Thoracic aorta (tissue), 2 donors: ENCODE measurements at regions not wholly inside any gene's neighbourhood (a gene's known extent, or its start where the extent isn't known, plus 50 kb on each side); places are given as distances from the start of the nearest gene placed in this dataset.

Experiments used
- ATAC-seq: fragments of 150-250 bp; one replicate; pipeline ENCODE4 v1.8.0; 2017; ENCODE audit warnings: low read depth; ENCODE audit not compliant: insufficient number of reproducible peaks, low FRiP score
- DNase-seq: peaks from one replicate; pipeline ENCODE4 v3.0.0-alpha.2; 2020; ENCODE audit warnings: low spot score
- H3K27ac ChIP-seq, 2 donors: fragments of 200-600 bp; sonication (generic); 1 replicate in 1 of 2; 2 replicates in 1 of 2; pipeline ENCODE4 v1.5.1; 2016; ENCODE audit warnings: mild to moderate bottlenecking in 2 of 2, moderate library complexity in 2 of 2
- H3K27me3 ChIP-seq: fragments of 200-600 bp; sonication (generic); replicated peaks from 2 replicates; pipeline ENCODE4 v1.6.0; 2016; ENCODE audit warnings: mild to moderate bottlenecking; ENCODE audit not compliant: insufficient read depth
- H3K36me3 ChIP-seq: fragments of 200-600 bp; sonication (generic); one replicate; pipeline ENCODE4 v1.5.1; 2016
- H3K4me1 ChIP-seq, 2 donors: fragments of 200-600 bp; sonication (generic); 1 replicate in 1 of 2; 2 replicates in 1 of 2; pipeline versions ENCODE4 v1.5.1 to v1.6.0; 2016; ENCODE audit warnings: low read depth in 2 of 2, mild to moderate bottlenecking in 1 of 2; ENCODE audit not compliant: control insufficient read depth in 1 of 2
- H3K4me3 ChIP-seq: fragments of 200-600 bp; sonication (generic); 2 replicates; pipeline ENCODE4 v1.5.1; 2016; ENCODE audit warnings: mild to moderate bottlenecking
- H3K9me3 ChIP-seq: fragments of 200-600 bp; sonication (generic); 2 replicates; pipeline ENCODE4 v1.5.1; 2016
- TF ChIP-seq, protein P1 (sequence below): fragments of 200-600 bp; sonication (generic); IDR thresholded peaks from one replicate; pipeline ENCODE4 v1.5.1; 2019; ENCODE audit warnings: antibody characterized with exemption

DNA sequence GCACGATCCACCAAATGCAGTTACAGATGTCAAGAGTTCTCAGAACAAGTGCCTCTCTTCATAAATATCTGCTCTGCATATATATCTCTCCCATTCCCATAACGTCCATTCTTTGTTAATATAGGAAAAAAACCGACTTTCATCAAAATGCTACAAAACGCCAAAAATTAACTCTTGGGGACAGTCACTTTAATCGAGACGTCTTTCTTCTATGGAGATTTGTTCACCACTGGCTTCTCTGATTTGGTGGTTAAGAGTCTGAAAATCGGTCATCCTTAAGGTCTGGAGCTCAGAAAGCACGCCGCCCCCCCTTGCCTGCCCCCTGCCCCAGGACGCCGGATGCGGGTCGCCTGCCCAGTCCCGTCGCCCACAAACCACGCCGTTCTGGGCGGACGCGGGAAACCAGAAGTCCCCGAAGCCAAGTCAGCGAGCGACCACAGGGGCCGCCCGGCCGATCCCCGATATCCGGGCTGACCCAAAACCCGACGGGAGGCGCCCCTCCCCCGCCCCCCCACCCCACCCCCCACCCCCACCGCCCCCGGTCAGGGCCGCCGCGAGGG is 252.7 kb downstream of the TJP1 start:
- no peak for DNase-seq
- Histone ChIP-seq H3K4me3 (peak overlapping the region; percentile 73), H3K4me1 (peaks cover 0 to 5% of the 10 kb centered on the region in 2 donors), H3K27ac (no peak overlapping the region), H3K9me3 (no peaks in the 10 kb centered on the region), H3K27me3 (no peaks in the 10 kb centered on the region), H3K36me3 (no peaks in the 10 kb centered on the region)
- ATAC-seq: no peak
- TF ChIP-seq, protein P1, sequence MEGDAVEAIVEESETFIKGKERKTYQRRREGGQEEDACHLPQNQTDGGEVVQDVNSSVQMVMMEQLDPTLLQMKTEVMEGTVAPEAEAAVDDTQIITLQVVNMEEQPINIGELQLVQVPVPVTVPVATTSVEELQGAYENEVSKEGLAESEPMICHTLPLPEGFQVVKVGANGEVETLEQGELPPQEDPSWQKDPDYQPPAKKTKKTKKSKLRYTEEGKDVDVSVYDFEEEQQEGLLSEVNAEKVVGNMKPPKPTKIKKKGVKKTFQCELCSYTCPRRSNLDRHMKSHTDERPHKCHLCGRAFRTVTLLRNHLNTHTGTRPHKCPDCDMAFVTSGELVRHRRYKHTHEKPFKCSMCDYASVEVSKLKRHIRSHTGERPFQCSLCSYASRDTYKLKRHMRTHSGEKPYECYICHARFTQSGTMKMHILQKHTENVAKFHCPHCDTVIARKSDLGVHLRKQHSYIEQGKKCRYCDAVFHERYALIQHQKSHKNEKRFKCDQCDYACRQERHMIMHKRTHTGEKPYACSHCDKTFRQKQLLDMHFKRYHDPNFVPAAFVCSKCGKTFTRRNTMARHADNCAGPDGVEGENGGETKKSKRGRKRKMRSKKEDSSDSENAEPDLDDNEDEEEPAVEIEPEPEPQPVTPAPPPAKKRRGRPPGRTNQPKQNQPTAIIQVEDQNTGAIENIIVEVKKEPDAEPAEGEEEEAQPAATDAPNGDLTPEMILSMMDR: no peak

DNA sequence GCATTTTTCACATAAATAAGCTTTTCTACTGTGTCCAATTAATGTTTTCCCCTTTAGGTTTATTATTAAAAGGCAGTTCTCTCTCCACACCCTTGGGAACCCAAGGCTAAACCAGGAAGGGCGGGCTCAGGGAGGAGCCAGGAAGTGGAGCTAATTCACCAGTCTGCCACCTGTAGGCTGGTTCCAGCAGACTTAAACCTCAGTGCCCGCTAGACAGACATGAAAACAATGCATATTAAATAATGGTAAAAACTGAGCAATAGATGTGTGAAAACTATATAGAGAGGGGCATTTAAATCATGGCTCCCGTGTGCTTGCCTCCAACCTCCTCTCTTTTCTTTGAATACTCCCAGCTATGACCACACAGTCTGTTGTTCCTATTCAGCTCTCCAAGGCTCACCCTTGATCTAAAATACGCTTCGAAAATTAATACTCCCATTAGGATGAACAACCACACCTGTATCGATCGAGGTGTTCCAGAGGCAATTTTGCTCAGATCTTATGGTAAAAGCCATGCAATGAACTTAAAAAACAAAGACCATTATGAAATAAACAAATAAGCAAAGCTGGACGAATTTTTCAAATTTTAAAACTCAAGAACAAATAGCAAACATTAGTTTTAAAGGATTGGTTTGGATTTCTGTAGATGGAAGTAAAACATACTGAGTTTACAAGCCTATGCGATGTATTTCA is 253.3 kb downstream of the TJP1 start:
- Histone ChIP-seq H3K27me3 (no peaks in the 10 kb centered on the region), H3K4me1 (peaks cover 0 to 5% of the 10 kb centered on the region in 2 donors), H3K36me3 (no peaks in the 10 kb centered on the region), H3K9me3 (no peaks in the 10 kb centered on the region), H3K4me3 (no peak overlapping the region), H3K27ac (no peak overlapping the region)
- DNase-seq: no peak
- TF ChIP-seq, protein P1: no peak
- no peak for ATAC-seq

DNA sequence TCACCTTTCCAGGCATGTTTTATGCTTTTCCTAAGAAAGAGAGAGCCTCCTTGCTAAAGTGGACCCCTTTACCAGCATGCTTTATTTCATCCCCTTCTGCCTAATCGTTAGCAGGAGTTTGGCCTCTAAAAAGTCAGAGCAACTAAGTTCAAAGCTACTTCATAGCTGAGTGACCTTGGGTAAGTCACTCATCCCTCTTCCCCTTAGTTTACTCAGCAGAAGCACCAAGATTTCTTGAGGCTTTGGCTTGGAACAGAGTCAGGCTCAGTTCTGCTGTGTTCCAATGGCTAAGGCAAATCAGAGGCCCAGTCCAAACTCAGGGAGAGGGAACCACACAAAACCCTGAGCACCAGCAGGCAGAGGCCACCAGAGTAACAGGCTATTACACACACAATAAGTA is 254.9 kb downstream of the TJP1 start:
- Histone ChIP-seq H3K27ac (no peak overlapping the region), H3K9me3 (no peaks in the 10 kb centered on the region), H3K27me3 (no peaks in the 10 kb centered on the region), H3K4me3 (no peak overlapping the region), H3K4me1 (peaks cover 0 to 5% of the 10 kb centered on the region in 2 donors), H3K36me3 (no peaks in the 10 kb centered on the region)
- ATAC-seq (no peak), DNase-seq (no peak)
- TF ChIP-seq, protein P1: no peak

DNA sequence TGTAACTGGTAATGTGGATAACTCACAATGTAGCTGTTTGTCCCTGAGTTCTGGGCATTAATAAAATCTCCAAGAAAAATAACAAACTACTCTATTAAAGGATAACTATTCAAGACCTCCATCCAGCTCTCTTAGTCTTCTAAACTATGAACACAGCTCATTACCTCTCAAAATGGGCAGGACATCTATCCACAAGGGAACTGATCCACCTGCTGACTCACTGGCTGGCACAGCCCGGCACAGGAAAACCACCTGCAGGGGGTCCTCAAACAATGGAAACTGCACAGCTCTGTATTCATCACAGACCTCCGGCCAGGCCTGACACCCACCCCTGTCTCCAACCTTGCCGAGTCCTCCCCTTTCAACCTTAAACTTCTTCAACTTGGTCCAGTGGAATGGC is 255.4 kb downstream of the TJP1 start:
- Histone ChIP-seq H3K9me3 (no peaks in the 10 kb centered on the region), H3K27ac (no peak overlapping the region), H3K27me3 (no peaks in the 10 kb centered on the region), H3K4me3 (no peak overlapping the region), H3K4me1 (peaks cover 0 to 5% of the 10 kb centered on the region in 2 donors), H3K36me3 (no peaks in the 10 kb centered on the region)
- ATAC-seq: no peak
- TF ChIP-seq, protein P1: no peak
- no peak for DNase-seq

DNA sequence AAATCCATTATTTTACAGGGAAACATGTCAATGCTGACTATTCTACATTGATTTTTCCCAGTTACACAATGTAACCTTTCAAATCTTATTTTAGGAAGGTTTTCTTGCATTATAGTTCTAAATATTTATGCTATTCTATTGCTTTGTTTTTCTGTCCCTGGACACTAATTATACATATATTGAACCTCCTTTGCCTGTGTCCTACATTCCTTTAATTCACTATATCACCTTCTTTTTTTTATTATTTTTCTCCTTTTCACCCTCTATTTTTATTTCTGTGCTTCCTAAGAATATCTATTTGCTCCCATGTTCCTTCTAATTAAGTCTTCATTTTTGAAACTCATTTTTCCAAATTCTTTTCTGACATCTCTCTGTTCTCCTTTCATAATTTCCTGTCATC is 259.2 kb downstream of the TJP1 start:
- no peak overlapping the region for H3K4me3 ChIP-seq
- no peaks in the 10 kb centered on the region for H3K9me3 ChIP-seq
- H3K27ac ChIP-seq: no peak overlapping the region
- TF ChIP-seq, protein P1: no peak
- no peaks in the 10 kb centered on the region for H3K36me3 ChIP-seq
- no peaks in the 10 kb centered on the region for H3K27me3 ChIP-seq
- no peak for DNase-seq
- no peaks in the 10 kb centered on the region for H3K4me1 ChIP-seq
- ATAC-seq: no peak
